T-cell (primary cell): ENCODE measurements at regions not wholly inside any gene's neighbourhood (a gene's known extent, or its start where the extent isn't known, plus 50 kb on each side); places are given as distances from the start of the nearest gene placed in this dataset.

Source experiments
- ATAC-seq, 4 experiments: fragments of 200-7000 bp in 3 of 4; fragments of 150-1000 bp in 1 of 4; cut with Tn5 transposase; replicated peaks in 1 of 4; 1 replicate in 3 of 4; 2 replicates in 1 of 4; pipeline ENCODE4 v1.10.0; 2021; ENCODE audit warnings: moderate library complexity in 3 of 4, mild to moderate bottlenecking in 2 of 4, moderate number of reproducible peaks in 1 of 4
- CTCF ChIA-PET, 2 donors: fragments of 300-600 bp; sonication (Branson Sonifier 250); formaldehyde crosslinking; loops; one replicate each; lab custom pipeline; 2022; ENCODE audit warnings: antibody characterized with exemption in 2 of 2; lab: Charles Lee
- POLR2A ChIA-PET, 2 donors: fragments of 300-600 bp; sonication (Branson Sonifier 250); formaldehyde crosslinking; loops; one replicate each; lab custom pipeline; 2022; ENCODE audit warnings: antibody characterized with exemption in 2 of 2; lab: Charles Lee
- DNase-seq, 35 experiments: peaks; one replicate each; pipeline versions ENCODE4 v3.0.0 to v3.0.0-alpha.2; 2013 to 2023
- H3K27ac ChIP-seq: one replicate; pipeline ENCODE4 v1.5.1; 2013; ENCODE audit warnings: low read length
- H3K27me3 ChIP-seq, 2 experiments: replicated peaks in 1 of 2; 1 replicate in 1 of 2; 2 replicates in 1 of 2; pipeline versions ENCODE4 v1.6.1 to v1.7.0; 2013; ENCODE audit warnings: low read length in 1 of 2, mixed read lengths in 1 of 2; ENCODE audit not compliant: control insufficient read depth in 2 of 2, insufficient read depth in 2 of 2; ENCODE audit errors: extremely low read depth in 1 of 2
- H3K36me3 ChIP-seq, 2 donors: 1 replicate in 1 of 2; 2 replicates in 1 of 2; pipeline versions ENCODE4 v1.6.1 to v1.7.0; 2013; ENCODE audit warnings: low read length in 1 of 2; ENCODE audit not compliant: control insufficient read depth in 2 of 2, insufficient read depth in 1 of 2; ENCODE audit errors: extremely low read depth in 1 of 2
- H3K4me1 ChIP-seq, 2 experiments: 1 replicate in 1 of 2; 2 replicates in 1 of 2; pipeline versions ENCODE4 v1.6.1 to v1.7.0; 2013; ENCODE audit warnings: low read length in 2 of 2, mixed read lengths in 1 of 2; ENCODE audit not compliant: insufficient read depth in 2 of 2, control insufficient read depth in 1 of 2; ENCODE audit errors: extremely low read depth in 1 of 2
- H3K4me3 ChIP-seq, 2 donors: 1 replicate in 1 of 2; 2 replicates in 1 of 2; pipeline versions ENCODE4 v1.5.1 to v1.7.0; 2013; ENCODE audit warnings: mild to moderate bottlenecking in 2 of 2, low read length in 1 of 2, moderate library complexity in 1 of 2; ENCODE audit not compliant: control insufficient read depth in 1 of 2; ENCODE audit errors: extremely low read depth in 1 of 2
- H3K9me3 ChIP-seq: 2 replicates; pipeline ENCODE4 v1.7.0; 2013
- H3K27ac Mint-ChIP-seq, 2 donors: one replicate each; pipeline ENCODE4 v1.8.0; 2020 to 2021; ENCODE audit warnings: mild to moderate bottlenecking in 2 of 2, mixed read lengths in 2 of 2
- H3K27me3 Mint-ChIP-seq, 2 donors: one replicate each; pipeline ENCODE4 v1.8.0; 2021 to 2022; ENCODE audit warnings: mixed read lengths in 2 of 2
- H3K36me3 Mint-ChIP-seq: one replicate; pipeline ENCODE4 v1.8.0; 2021; ENCODE audit warnings: mixed read lengths
- H3K4me1 Mint-ChIP-seq, 3 donors: one replicate each; pipeline ENCODE4 v1.8.0; 2020 to 2022; ENCODE audit warnings: mixed read lengths in 3 of 3, mild to moderate bottlenecking in 1 of 3
- H3K4me3 Mint-ChIP-seq, 3 donors: one replicate each; pipeline ENCODE4 v1.8.0; 2020 to 2022; ENCODE audit warnings: mild to moderate bottlenecking in 3 of 3, mixed read lengths in 3 of 3, moderate library complexity in 3 of 3
- H3K9me3 Mint-ChIP-seq, 3 donors: one replicate each; pipeline ENCODE4 v1.8.0; 2020 to 2022; ENCODE audit warnings: mixed read lengths in 3 of 3
- WGBS: methylation state at CpG from one replicate; pipeline ENCODE4 v1.1.5; 2013; ENCODE audit warnings: missing lambda C conversion rate; ENCODE audit not compliant: insufficient coverage; 5-methylcytosine and 5-hydroxymethylcytosine counted together

DNA sequence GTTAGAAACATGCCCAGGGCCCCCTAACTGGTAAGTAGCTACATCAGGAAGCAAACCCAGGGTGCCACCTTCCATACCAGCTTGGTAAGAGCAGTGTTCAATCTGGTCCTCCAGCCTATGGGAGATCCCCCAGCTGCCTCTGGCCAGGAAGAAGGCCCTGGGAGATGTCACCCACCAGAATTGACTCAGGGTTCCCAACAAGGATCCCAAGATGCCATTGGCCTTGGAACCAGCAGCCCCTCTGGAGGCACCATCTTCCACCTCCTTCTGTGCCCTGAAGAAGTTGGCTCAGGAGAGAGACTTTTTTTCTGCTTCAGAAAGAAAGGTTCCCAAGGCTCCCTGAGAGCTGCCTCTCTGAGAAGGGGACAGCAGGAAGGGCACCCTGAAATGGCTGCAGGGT, 56.6 kb upstream of the IL17B start:
- ChIA-PET POLR2A (interaction anchor here in 1 of 2 donors (0.6 kb wide), 1 partner anchor 92 kb away, joined by 4 read pairs; no protein-coding TSS in a partner anchor), CTCF (interaction anchor here (0.7 to 1.9 kb wide), 7 partner anchors 10 to 183 kb away, joined by 3 to 6 read pairs (median 3); no protein-coding TSS in a partner anchor)
- peaks cover 8 to 15% (median 12%) of the 10 kb centered on the region in 3 donors for H3K4me1 Mint-ChIP-seq
- H3K27ac Mint-ChIP-seq = no peak overlapping the region
- no peak overlapping the region for H3K4me3 Mint-ChIP-seq
- Histone ChIP-seq H3K9me3 (no peaks in the 10 kb centered on the region), H3K27me3 (peaks cover 0 to 9% of the 10 kb centered on the region in 2 experiments), H3K4me1 (peaks cover 0 to 8% of the 10 kb centered on the region in 2 experiments), H3K4me3 (no peak overlapping the region), H3K27ac (no peak overlapping the region), H3K36me3 (no peaks in the 10 kb centered on the region)
- ATAC-seq = no peak
- no peak for DNase-seq
- no peaks in the 10 kb centered on the region for H3K36me3 Mint-ChIP-seq
- peaks cover 0 to 2% of the 10 kb centered on the region in 2 donors for H3K27me3 Mint-ChIP-seq
- no peaks in the 10 kb centered on the region for H3K9me3 Mint-ChIP-seq

DNA sequence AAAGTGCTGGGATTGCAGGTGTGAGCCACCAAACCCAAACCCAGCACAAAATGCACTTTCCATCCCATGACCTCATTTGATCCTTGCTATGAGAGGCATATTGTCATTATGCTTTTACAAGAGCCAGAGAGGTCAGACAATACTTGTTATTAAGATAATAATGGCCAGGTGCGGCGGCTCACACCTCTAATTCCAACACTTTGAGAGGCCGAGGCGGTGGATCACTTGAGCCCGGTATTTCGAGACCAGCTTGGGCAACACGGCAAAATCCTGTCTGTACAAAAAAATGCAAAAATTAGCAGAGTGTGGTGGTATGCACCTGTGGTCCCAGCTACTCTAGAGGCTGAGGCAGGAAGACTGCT, 55.9 kb upstream of the IL17B start:
- Histone ChIP-seq H3K9me3 (no peaks in the 10 kb centered on the region), H3K4me1 (peaks cover 0 to 11% of the 10 kb centered on the region in 2 experiments), H3K36me3 (no peaks in the 10 kb centered on the region), H3K4me3 (no peak overlapping the region), H3K27me3 (peaks cover 0 to 15% of the 10 kb centered on the region in 2 experiments), H3K27ac (no peak overlapping the region)
- no peaks in the 10 kb centered on the region for H3K36me3 Mint-ChIP-seq
- H3K27ac Mint-ChIP-seq = no peak overlapping the region
- ATAC-seq (no peak), DNase-seq (no peak)
- ChIA-PET POLR2A (no interaction called here), CTCF (interaction anchor here (0.6 to 1.9 kb wide), 9 partner anchors 9 to 901 kb away, joined by 3 to 6 read pairs (median 4); no protein-coding TSS in a partner anchor)
- no CpG with 5 or more reads among the region's 7 CpGs for WGBS
- H3K4me3 Mint-ChIP-seq = no peak overlapping the region
- peaks cover 5 to 14% (median 10%) of the 10 kb centered on the region in 3 donors for H3K4me1 Mint-ChIP-seq
- peaks cover 0 to 2% of the 10 kb centered on the region in 2 donors for H3K27me3 Mint-ChIP-seq
- H3K9me3 Mint-ChIP-seq = no peaks in the 10 kb centered on the region

DNA sequence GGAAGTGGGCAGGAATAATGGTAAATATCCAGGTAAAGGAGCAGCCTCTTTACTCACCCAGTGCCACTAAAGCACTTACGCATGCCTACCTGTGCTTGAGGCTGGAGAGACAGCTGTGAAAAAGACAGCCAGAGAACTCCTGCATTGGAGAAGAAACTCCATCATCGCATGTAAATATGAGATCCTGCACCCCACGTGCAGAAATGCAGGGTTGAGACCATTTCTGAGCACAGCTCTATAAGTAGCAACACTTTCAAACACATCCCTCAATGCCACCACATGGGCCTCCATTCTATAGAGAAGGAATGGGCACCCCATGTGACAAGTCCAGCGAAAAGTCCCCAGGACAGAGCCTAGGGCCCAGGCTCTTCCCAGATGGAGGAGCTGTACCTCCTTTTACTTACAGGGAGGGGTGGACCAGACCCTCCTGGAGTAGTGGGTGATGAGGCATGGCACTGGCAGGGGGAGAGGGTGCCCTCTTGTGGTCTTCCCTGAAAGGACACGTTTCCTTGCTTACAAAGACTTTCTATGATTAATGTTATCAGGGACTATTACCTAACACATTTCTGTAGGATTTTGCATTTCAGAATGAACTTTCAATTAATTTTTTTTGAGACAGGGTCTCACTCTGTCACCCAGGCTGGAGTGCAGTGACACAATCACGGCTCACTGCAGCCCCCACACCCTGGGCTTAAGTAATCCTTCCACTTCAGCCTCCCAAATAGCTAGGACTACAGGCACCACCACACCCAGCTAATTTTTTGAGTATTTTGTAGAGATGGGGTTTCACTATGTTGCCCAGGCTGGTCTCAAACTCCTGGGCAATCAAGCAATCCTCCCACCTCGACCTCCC, 55.3 kb upstream of the IL17B start:
- H3K27me3 ChIP-seq = peaks cover 0 to 15% of the 10 kb centered on the region in 2 experiments
- no peak overlapping the region for H3K27ac ChIP-seq
- no peak overlapping the region for H3K4me3 ChIP-seq
- H3K27me3 Mint-ChIP-seq = peaks cover 0 to 2% of the 10 kb centered on the region in 2 donors
- H3K36me3 Mint-ChIP-seq = no peaks in the 10 kb centered on the region
- no peaks in the 10 kb centered on the region for H3K9me3 Mint-ChIP-seq
- H3K36me3 ChIP-seq = no peaks in the 10 kb centered on the region
- H3K27ac Mint-ChIP-seq = no peak overlapping the region
- POLR2A ChIA-PET = no interaction called here
- 100% methylated on average over 1 of the region's 7 CpGs for WGBS
- peaks cover 0 to 8% of the 10 kb centered on the region in 2 experiments for H3K4me1 ChIP-seq
- DNase-seq = peak in 30 of 35 experiments; percentile 8 to 67 (median 37)
- no peaks in the 10 kb centered on the region for H3K9me3 ChIP-seq
- H3K4me1 Mint-ChIP-seq = peaks cover 0 to 11% (median 5%) of the 10 kb centered on the region in 3 donors
- peak in 3 of 4 experiments; percentile 45 to 52 (median 47) for ATAC-seq
- CTCF ChIA-PET = interaction anchor here (0.6 to 1.9 kb wide), 14 partner anchors 9 to 901 kb away, joined by 3 to 6 read pairs (median 4); no protein-coding TSS in a partner anchor
- no peak overlapping the region for H3K4me3 Mint-ChIP-seq

DNA sequence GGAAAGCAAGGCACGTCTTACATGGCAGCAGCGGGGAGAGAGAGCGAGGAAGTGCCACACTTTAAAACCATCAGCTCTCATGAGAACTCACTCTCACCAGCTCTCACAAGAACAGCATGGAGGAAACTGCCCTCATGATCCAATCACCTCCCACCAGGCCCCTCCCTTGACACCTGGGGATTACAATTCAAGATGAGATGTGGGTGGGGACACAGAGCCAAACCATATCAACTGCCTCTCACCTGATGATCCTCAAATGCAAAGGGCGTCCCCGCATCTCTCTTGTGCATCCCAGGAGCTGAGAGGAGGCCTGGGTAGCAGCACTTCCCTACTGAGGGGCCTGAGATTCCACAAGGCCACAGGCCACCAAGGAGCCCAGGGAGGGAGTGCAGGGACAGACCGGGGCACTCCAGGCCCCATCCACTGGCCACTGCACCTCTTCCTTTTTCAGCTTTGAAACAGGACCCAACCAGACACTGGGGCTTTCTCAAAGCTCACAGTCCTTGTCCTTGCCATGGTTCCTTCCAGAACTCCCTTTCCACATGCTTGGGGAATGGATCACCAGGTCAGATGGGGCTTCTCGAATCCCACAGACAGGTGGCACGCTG, 54.5 kb upstream of the IL17B start:
- H3K4me3 Mint-ChIP-seq = no peak overlapping the region
- H3K36me3 Mint-ChIP-seq = no peaks in the 10 kb centered on the region
- POLR2A ChIA-PET = no interaction called here
- Histone ChIP-seq H3K36me3 (no peaks in the 10 kb centered on the region), H3K27ac (no peak overlapping the region), H3K27me3 (peaks cover 0 to 15% of the 10 kb centered on the region in 2 experiments), H3K4me3 (no peak overlapping the region), H3K4me1 (peaks cover 0 to 8% of the 10 kb centered on the region in 2 experiments), H3K9me3 (no peaks in the 10 kb centered on the region)
- peaks cover 0 to 11% (median 5%) of the 10 kb centered on the region in 3 donors for H3K4me1 Mint-ChIP-seq
- CTCF ChIA-PET = interaction anchor here (0.7 to 1.9 kb wide), 13 partner anchors 10 to 131 kb away, joined by 3 to 6 read pairs (median 3); no protein-coding TSS in a partner anchor
- DNase-seq = no peak
- peaks cover 0 to 2% of the 10 kb centered on the region in 2 donors for H3K27me3 Mint-ChIP-seq
- WGBS = 94% methylated on average over 3 of the region's 8 CpGs
- no peak overlapping the region for H3K27ac Mint-ChIP-seq
- no peaks in the 10 kb centered on the region for H3K9me3 Mint-ChIP-seq
- ATAC-seq = no peak

DNA sequence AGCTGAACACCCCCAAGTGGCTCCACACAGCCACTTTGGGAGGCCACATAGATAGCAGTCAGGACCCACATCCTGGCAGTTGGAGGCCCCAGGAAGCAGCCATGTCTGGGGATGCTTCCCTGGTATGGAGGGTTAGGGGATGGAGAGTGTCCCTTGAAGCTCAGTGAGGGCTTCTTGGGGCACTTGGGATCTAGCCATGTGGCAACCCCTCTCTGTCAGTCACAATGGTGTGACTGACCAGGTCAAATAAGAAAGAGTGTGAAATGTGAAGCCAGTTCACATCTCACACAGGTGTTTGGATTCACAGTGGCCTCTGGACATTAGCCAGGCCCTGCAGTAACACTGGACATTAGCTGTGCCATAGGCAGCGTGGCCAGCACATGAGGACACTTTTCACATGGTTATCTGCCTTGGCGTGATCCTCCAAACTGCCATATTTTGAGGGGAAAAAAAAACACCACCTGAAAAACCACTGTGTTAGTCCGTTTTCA, 53.9 kb upstream of the IL17B start:
- Mint-ChIP-seq H3K9me3 (no peaks in the 10 kb centered on the region), H3K36me3 (no peaks in the 10 kb centered on the region), H3K27me3 (peaks cover 0 to 2% of the 10 kb centered on the region in 2 donors), H3K4me3 (no peak overlapping the region), H3K4me1 (peaks cover 0 to 11% (median 5%) of the 10 kb centered on the region in 3 donors), H3K27ac (no peak overlapping the region)
- H3K27me3 ChIP-seq = peaks cover 0 to 15% of the 10 kb centered on the region in 2 experiments
- no peaks in the 10 kb centered on the region for H3K36me3 ChIP-seq
- no peak overlapping the region for H3K27ac ChIP-seq
- WGBS = 20% methylated on average over 1 of the region's 3 CpGs
- H3K4me1 ChIP-seq = peaks cover 0 to 8% of the 10 kb centered on the region in 2 experiments
- CTCF ChIA-PET = interaction anchor here (0.9 to 1.5 kb wide), 8 partner anchors 8 to 118 kb away, joined by 3 to 6 read pairs (median 3); no protein-coding TSS in a partner anchor
- POLR2A ChIA-PET = no interaction called here
- ATAC-seq (no peak), DNase-seq (no peak)
- no peaks in the 10 kb centered on the region for H3K9me3 ChIP-seq
- H3K4me3 ChIP-seq = no peak overlapping the region

DNA sequence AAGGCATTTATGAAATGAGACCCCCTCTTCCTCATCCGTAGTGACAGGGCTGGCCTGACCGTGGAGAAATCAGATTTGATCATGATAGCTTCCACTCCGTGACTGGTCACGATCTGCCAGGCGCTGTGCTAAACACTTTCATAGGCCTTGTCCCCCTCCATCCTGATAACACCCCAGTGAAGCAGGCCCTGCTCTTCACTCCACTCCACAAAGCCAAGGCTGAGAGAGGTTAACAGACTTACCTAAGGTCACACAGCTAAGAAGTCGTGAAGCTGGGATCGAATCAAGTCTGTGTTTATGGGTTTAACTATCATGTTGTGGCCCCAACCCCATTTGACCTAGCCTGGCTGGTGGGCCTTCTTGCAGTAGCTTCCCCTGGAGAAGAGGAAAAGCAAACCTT, 53.3 kb upstream of the IL17B start:
- Mint-ChIP-seq H3K36me3 (no peaks in the 10 kb centered on the region), H3K9me3 (no peaks in the 10 kb centered on the region), H3K27ac (no peak overlapping the region), H3K4me3 (no peak overlapping the region), H3K4me1 (peaks cover 0 to 11% (median 5%) of the 10 kb centered on the region in 3 donors), H3K27me3 (peaks cover 0 to 2% of the 10 kb centered on the region in 2 donors)
- 92% methylated on average over 4 of the region's 7 CpGs for WGBS
- no peaks in the 10 kb centered on the region for H3K9me3 ChIP-seq
- peaks cover 0 to 8% of the 10 kb centered on the region in 2 experiments for H3K4me1 ChIP-seq
- POLR2A ChIA-PET = no interaction called here
- no peak overlapping the region for H3K27ac ChIP-seq
- no peaks in the 10 kb centered on the region for H3K36me3 ChIP-seq
- ATAC-seq (no peak), DNase-seq (no peak)
- CTCF ChIA-PET = interaction anchor here (0.6 to 1.5 kb wide), 6 partner anchors 9 to 967 kb away, joined by 3 to 4 read pairs (median 4); no protein-coding TSS in a partner anchor
- H3K4me3 ChIP-seq = no peak overlapping the region
- H3K27me3 ChIP-seq = peaks cover 0 to 15% of the 10 kb centered on the region in 2 experiments
